ENCODE measurements at regions not wholly inside any gene's neighbourhood (a gene's known extent, or its start where the extent isn't known, plus 50 kb on each side); places are given as distances from the start of the nearest gene placed in this dataset.
"Not testable (repeated sequence)": the region's sequence is repeated elsewhere in the genome, so short reads cannot be mapped to it uniquely, and the experiment has no call there.

- no peak for DNase-seq
Observed at GRCh38 chr21:17101696-17102095, 411.1 kb upstream of the CXADR start.

GRCh38 chr21:17105932-17106331 is 406.9 kb upstream of the CXADR start:
- no peak for DNase-seq

- no peak for DNase-seq
Observed at GRCh38 chr21:17114045-17114444, 398.8 kb upstream of the CXADR start.

- no peak for DNase-seq
Observed at GRCh38 chr21:17118638-17119384, 394.0 kb upstream of the CXADR start.

- no peak for DNase-seq
Observed at GRCh38 chr21:17119466-17120297, 393.2 kb upstream of the CXADR start.

GRCh38 chr21:17127395-17127794 is 385.4 kb upstream of the CXADR start:
- not testable (repeated sequence) for DNase-seq

- no peak for DNase-seq
Observed at GRCh38 chr21:17128132-17128531, 384.7 kb upstream of the CXADR start.

- DNase-seq: not testable (repeated sequence)
Observed at GRCh38 chr21:17139159-17139558, 373.7 kb upstream of the CXADR start.

GRCh38 chr21:17139696-17140095 is 373.1 kb upstream of the CXADR start:
- DNase-seq: no peak

- no peak for DNase-seq
Observed at GRCh38 chr21:17146426-17146825, 366.4 kb upstream of the CXADR start.

GRCh38 chr21:17159697-17160096 is 353.1 kb upstream of the CXADR start:
- DNase-seq: no peak

GRCh38 chr21:17185674-17186073 is 327.2 kb upstream of the CXADR start:
- DNase-seq: no peak

GRCh38 chr21:17189963-17190362 is 322.9 kb upstream of the CXADR start:
- DNase-seq: no peak

- no peak for DNase-seq
Observed at GRCh38 chr21:17191346-17191993, 321.4 kb upstream of the CXADR start.

GRCh38 chr21:17195351-17195750 is 317.5 kb upstream of the CXADR start:
- no peak for DNase-seq

- DNase-seq: no peak
Observed at GRCh38 chr21:17195976-17196375, 316.9 kb upstream of the CXADR start.

GRCh38 chr21:17196623-17197022 is 316.2 kb upstream of the CXADR start:
- DNase-seq: no peak

GRCh38 chr21:17197996-17198395 is 314.8 kb upstream of the CXADR start:
- no peak for DNase-seq

GRCh38 chr21:17200250-17200649 is 312.6 kb upstream of the CXADR start:
- DNase-seq: no peak

GRCh38 chr21:17201741-17202260 is 311.0 kb upstream of the CXADR start:
- no peak for DNase-seq

GRCh38 chr21:17214801-17215200 is 298.0 kb upstream of the CXADR start:
- no peak for DNase-seq

- DNase-seq: not testable (repeated sequence)
Observed at GRCh38 chr21:17219050-17219449, 293.8 kb upstream of the CXADR start.

- no peak for DNase-seq
Observed at GRCh38 chr21:17231124-17231523, 281.7 kb upstream of the CXADR start.

- no peak for DNase-seq
Observed at GRCh38 chr21:17231771-17232170, 281.1 kb upstream of the CXADR start.
